ENCODE measurements at regions not wholly inside any gene's neighbourhood (a gene's known extent, or its start where the extent isn't known, plus 50 kb on each side); places are given as distances from the start of the nearest gene placed in this dataset.

DNA sequence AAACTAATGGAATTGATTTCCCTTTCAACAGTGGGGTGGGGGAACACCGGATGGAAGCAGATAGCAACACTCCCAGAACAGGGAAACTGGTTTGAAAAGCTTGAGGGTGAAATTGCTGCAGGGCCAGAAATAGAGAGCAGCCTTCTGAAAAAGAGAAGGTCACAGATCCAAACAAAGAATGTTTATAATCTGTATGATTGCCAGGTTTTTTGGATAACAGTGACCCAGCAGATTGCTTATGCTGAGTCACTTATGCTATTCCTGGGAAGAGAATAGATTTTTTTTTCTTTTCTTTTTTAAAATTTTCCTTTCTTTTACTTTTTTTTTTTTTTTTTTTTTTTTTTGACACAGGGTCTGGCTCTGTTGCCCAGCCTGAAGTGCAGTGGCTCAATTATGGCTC is 641.3 kb downstream of the KCNJ2 start:
- DNase-seq (ENCODE audit: insufficient read length, low spot score) (no peak), FAIRE-seq (no peak)
- TF ChIP-seq PAX5 (IDR thresholded peaks at IDR 0.05; ENCODE audit: insufficient read depth, low read length, severe bottlenecking): no peak

DNA sequence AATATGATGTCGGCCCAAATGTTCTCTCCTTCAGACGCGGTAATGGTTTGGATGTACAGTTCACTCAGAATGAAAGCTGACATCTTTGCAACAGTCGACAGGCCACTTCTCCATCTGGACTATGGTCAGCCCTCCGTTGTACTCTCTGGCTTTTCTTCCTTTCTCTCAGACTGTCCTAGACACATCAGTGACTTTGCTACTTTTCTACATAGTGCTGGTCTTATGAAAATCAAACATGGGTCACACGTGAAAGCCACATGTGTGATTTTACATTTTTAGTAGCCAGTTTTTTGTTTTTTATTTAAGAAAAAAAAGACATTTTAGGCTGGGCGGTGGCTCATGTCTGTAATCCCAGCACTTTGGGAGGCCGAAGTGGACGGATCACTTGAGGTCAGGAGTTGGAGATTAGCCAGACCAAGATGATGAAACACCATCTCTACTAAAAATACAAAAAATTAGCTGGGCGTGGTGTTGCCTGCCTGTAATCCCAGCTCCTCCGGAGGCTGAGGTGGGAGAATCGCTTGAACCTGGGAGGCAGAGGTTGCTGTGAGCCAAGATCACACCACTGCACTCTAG is 644.1 kb downstream of the KCNJ2 start:
- TF ChIP-seq SPI1 (IDR thresholded peaks at IDR 0.05; ENCODE audit: low read depth, low read length) (no peak), TAF1 (IDR thresholded peaks at IDR 0.05; ENCODE audit: low read depth, low read length) (no peak), POU2F2 (IDR thresholded peaks at IDR 0.05; ENCODE audit: low read depth, low read length) (no peak), POLR2A (IDR thresholded peaks at IDR 0.05; ENCODE audit: low read depth, low read length) (no peak), PAX5 (IDR thresholded peaks at IDR 0.05; ENCODE audit: insufficient read depth, low read length, severe bottlenecking) (no peak), POLR2AphosphoS5 (IDR thresholded peaks at IDR 0.05; ENCODE audit: low read depth, low read length) (no peak)
- no peak for DNase-seq (ENCODE audit: insufficient read length, low spot score)
- FAIRE-seq: no peak

DNA sequence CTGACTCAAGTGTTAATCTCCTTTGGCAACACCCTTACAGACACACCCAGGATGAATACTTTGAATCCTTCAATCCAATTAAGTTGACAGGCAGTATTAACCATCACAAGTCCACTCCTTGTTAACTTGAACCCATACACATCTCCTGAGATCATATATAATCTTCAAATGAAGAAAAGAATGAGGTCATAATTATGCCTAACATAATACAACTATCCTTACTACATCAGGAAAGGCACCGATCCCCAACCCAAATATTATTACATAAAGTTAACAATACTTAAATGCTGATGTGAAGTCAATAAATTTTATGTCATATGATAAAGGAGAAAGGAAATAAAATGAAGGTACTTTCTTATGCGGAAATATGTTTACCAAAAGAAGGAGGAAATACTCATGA is 649.9 kb downstream of the KCNJ2 start:
- FAIRE-seq (no peak), DNase-seq (ENCODE audit: insufficient read length, low spot score) (no peak)
- no peak for TF ChIP-seq POU2F2 (IDR thresholded peaks at IDR 0.05; ENCODE audit: low read depth, low read length)

DNA sequence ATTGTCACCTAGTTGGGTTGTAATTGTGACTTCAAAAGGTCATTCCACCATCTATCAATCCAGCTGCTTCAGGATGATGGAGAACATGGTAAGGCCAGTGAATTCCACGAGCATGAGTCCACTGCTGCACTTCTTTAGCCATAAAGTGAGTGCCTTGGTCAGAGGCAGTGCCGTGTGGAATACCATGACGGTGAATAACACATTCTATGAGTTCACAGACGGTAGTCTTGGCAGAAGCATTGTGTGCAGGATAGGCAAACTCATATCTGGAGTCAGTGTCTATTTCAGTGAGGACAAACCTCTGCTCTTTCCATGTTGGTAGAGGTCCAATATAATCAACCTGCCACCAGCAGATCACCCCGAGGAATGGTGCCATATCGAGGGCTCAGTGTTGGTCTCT is 650.9 kb downstream of the KCNJ2 start:
- FAIRE-seq: no peak
- DNase-seq (ENCODE audit: insufficient read length, low spot score): no peak
- TF ChIP-seq POLR2AphosphoS5 (IDR thresholded peaks at IDR 0.05; ENCODE audit: low read depth, low read length): no peak
- no peak for TF ChIP-seq POLR2A (IDR thresholded peaks at IDR 0.05; ENCODE audit: low read depth, low read length)

DNA sequence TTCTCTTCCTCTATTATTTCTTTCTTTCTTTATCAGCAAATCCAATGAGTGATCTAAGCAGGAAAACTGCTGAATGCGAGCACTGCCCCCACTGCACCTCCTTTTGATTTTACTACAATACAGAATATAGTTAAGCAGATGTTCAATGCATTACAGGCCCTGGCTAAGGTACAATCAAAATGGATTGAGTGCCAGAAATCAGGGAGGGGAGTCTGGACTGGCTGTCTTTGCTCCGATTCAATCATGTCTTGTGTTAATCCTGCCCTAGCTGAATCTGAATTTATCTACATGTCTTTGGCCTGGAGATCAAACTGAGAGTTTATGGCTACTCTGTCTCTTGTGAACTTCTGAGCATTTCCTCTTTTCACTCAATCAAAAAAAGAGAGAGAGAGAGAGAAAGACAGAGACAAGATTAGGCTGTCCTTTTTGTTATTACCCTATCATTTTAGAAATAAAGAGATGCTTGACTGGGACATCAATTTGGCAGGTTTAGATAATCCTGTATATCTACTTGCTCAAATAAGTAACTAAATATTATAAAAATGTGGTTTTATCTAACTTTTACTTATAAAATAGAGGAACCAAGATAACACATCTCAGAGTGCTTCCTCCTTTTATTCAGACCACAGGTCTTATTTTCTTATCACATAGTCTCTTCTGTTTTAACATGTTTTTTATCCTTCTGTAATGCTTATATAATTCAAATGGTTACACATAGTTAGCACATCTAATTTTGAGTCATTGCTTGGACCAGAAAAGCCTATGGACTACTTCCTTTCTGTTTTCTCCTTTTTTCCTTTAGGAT is 656.2 kb downstream of the KCNJ2 start:
- DNase-seq (ENCODE audit: insufficient read length, low spot score) (no peak), FAIRE-seq (no peak)
- TF ChIP-seq POLR2AphosphoS5 (IDR thresholded peaks at IDR 0.05; ENCODE audit: low read depth, low read length): no peak

DNA sequence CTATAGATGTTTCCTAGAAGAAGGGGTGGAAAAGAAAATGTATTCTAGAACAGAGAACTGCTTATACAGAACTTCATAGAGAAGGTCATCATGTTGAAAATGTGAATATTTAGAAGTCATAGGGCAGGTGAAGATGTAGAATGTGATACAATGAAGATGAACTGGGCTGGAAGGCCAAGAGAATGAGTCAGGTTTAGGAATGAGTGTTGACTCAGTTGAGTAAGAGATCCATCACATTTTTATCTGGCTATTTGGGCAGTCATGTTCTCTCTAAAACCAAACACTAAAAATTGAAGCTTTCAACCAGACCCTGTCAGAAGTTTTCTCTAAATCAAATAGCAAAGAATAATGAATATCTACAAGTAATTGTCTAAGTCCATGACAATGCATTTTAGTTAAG is 660.5 kb downstream of the KCNJ2 start:
- no peak for TF ChIP-seq TAF1 (IDR thresholded peaks at IDR 0.05; ENCODE audit: low read depth, low read length)
- no peak for TF ChIP-seq PAX5 (IDR thresholded peaks at IDR 0.05; ENCODE audit: insufficient read depth, low read length, severe bottlenecking)
- no peak for TF ChIP-seq POLR2A (IDR thresholded peaks at IDR 0.05; ENCODE audit: low read depth, low read length)
- no peak for TF ChIP-seq POU2F2 (IDR thresholded peaks at IDR 0.05; ENCODE audit: low read depth, low read length)
- FAIRE-seq (no peak), DNase-seq (ENCODE audit: insufficient read length, low spot score) (no peak)

DNA sequence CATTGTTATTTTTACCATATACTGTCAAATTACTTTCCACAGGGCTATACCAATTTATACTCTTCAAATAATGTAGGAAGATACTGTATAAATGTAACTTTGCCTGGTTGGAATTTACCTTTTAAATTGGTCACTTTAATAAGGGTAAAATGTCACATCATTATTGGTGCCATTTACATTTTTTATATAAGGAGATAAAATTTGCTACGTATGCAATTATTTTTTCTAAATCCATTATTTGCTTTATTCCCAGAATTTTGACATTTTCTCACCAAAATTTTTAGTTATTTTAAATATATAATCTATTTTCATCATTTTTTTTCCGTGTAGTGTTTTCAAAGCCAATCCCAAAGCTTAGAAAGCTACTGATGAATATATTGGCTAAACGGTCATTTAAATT is 664.7 kb downstream of the KCNJ2 start:
- TF ChIP-seq PAX5 (IDR thresholded peaks at IDR 0.05; ENCODE audit: insufficient read depth, low read length, severe bottlenecking) (no peak), POLR2A (IDR thresholded peaks at IDR 0.05; ENCODE audit: low read depth, low read length) (no peak), SPI1 (IDR thresholded peaks at IDR 0.05; ENCODE audit: low read depth, low read length) (no peak)
- DNase-seq (ENCODE audit: insufficient read length, low spot score) (no peak), FAIRE-seq (no peak)

DNA sequence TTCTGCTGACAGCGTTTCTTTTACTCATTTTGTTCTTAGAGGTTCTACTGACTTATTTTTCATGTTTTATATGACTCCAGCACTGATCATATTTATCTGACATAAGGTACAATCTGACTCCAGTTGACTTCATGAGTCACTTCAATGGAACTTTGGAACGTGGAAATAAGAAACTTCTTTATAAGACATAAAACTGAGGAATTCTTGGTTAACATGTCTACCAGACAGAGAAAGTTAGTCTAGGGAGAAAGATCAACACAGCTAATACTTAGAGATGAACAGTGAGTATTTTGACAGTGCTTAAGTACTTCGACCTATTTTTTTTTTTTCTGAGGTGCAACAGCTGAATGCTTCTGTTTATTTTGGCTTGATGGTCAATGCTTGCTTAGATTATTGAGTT is 679.5 kb downstream of the KCNJ2 start:
- no peak for FAIRE-seq
- DNase-seq (ENCODE audit: insufficient read length, low spot score): no peak
- no peak for TF ChIP-seq TAF1 (IDR thresholded peaks at IDR 0.05; ENCODE audit: low read depth, low read length)
- no peak for TF ChIP-seq POLR2A (IDR thresholded peaks at IDR 0.05; ENCODE audit: low read depth, low read length)
- TF ChIP-seq SPI1 (IDR thresholded peaks at IDR 0.05; ENCODE audit: low read depth, low read length): no peak
- no peak for TF ChIP-seq PAX5 (IDR thresholded peaks at IDR 0.05; ENCODE audit: insufficient read depth, low read length, severe bottlenecking)
- no peak for TF ChIP-seq POLR2AphosphoS5 (IDR thresholded peaks at IDR 0.05; ENCODE audit: low read depth, low read length)
- TF ChIP-seq POU2F2 (IDR thresholded peaks at IDR 0.05; ENCODE audit: low read depth, low read length): no peak

DNA sequence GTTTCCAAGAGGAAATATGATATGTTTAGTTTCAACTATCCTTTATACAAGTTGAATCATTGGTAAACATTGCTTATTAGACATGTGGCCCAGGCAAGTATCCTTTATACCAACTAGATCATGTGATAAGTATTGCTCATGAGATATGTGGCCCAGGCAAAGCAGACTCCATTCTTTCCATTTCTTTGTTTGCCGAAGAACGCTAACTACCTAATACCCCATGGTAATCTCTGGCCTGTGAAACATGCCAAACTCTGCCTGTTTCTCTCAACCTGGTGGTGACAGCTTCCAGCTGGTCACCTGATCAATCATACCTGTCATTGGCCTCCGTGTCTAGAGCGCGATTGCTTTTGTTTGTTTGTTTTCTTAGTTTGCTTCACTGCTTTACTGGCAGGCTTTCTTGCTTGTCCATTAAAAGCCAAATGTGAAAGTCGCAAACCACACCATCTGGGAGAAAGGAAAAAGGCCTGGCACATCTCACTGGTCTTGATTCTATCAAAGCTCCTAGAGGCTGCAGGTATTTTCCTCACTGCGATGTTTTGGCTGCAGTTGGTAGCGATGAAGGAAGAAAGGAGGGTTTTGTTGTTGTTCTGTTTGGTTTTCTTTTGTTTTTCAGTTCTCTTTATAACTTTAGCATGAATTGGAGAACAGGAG is 686.2 kb downstream of the KCNJ2 start:
- FAIRE-seq (no peak), DNase-seq (ENCODE audit: insufficient read length, low spot score) (no peak)
- TF ChIP-seq SPI1 (IDR thresholded peaks at IDR 0.05; ENCODE audit: low read depth, low read length) (no peak), POU2F2 (IDR thresholded peaks at IDR 0.05; ENCODE audit: low read depth, low read length) (no peak), POLR2A (IDR thresholded peaks at IDR 0.05; ENCODE audit: low read depth, low read length) (no peak), POLR2AphosphoS5 (IDR thresholded peaks at IDR 0.05; ENCODE audit: low read depth, low read length) (no peak), TAF1 (IDR thresholded peaks at IDR 0.05; ENCODE audit: low read depth, low read length) (no peak), PAX5 (IDR thresholded peaks at IDR 0.05; ENCODE audit: insufficient read depth, low read length, severe bottlenecking) (no peak)

DNA sequence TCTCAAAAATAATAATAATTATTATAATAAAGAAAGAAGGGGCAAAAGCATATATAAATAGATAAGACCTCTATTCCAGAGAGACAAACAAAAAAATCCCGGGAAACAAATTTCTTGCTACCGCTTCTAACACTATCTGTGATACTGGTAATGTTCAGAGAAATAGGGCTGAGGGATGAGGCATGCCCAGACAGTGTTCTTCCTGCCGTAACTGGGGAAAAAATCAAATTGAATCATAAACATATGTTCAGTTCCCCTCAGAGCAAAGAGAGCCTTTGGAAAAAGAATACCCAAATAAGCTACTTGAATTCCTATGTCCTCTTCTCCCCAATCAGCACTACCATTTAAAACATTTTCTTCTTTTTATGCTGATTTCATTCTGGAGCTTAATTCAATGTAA is 688.0 kb downstream of the KCNJ2 start:
- FAIRE-seq: no peak
- no peak for DNase-seq (ENCODE audit: insufficient read length, low spot score)
- TF ChIP-seq POLR2A (IDR thresholded peaks at IDR 0.05; ENCODE audit: low read depth, low read length) (no peak), POLR2AphosphoS5 (IDR thresholded peaks at IDR 0.05; ENCODE audit: low read depth, low read length) (no peak), PAX5 (IDR thresholded peaks at IDR 0.05; ENCODE audit: insufficient read depth, low read length, severe bottlenecking) (no peak), TAF1 (IDR thresholded peaks at IDR 0.05; ENCODE audit: low read depth, low read length) (no peak), POU2F2 (IDR thresholded peaks at IDR 0.05; ENCODE audit: low read depth, low read length) (no peak), SPI1 (IDR thresholded peaks at IDR 0.05; ENCODE audit: low read depth, low read length) (no peak)

DNA sequence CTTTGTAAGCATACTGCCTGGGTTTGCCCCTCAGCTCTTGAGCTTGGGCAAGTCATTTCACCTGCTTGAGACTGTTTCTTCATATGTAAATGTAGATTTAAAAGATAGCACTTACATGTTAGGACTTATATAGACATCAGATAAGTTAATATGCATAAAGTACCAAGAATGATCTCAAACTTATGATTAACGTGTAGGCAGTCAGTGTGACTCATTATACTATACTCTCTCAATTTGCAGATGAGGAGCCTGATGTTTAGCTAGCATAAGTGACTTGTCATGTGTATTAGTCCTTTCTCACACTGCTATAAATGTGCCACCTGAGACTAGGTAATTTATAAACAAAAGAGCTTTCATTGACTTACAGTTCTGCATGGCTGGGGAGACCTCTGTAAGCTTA is 690.5 kb downstream of the KCNJ2 start:
- no peak for TF ChIP-seq POLR2A (IDR thresholded peaks at IDR 0.05; ENCODE audit: low read depth, low read length)
- no peak for FAIRE-seq
- no peak for DNase-seq (ENCODE audit: insufficient read length, low spot score)
